IPS-20b (cell line): ENCODE measurements at regions not wholly inside any gene's neighbourhood (a gene's known extent, or its start where the extent isn't known, plus 50 kb on each side); places are given as distances from the start of the nearest gene placed in this dataset.

ENCODE experiments used
- H3K27ac ChIP-seq: one replicate; pipeline ENCODE4 v1.5.1; 2013; ENCODE audit warnings: low read length
- H3K27me3 ChIP-seq: 2 replicates; pipeline ENCODE4 v1.6.1; 2013; ENCODE audit warnings: mild to moderate bottlenecking, low read length, inconsistent platforms; ENCODE audit not compliant: insufficient read depth
- H3K36me3 ChIP-seq: 2 replicates; pipeline ENCODE4 v1.6.1; 2013; ENCODE audit warnings: low read depth, mild to moderate bottlenecking, inconsistent platforms, low read length, moderate library complexity; ENCODE audit not compliant: insufficient read depth
- H3K4me1 ChIP-seq: 2 replicates; pipeline ENCODE4 v1.6.1; 2013; ENCODE audit warnings: mild to moderate bottlenecking, control low read depth, inconsistent platforms, low read length, moderate library complexity; ENCODE audit not compliant: insufficient read depth
- H3K4me3 ChIP-seq: 2 replicates; pipeline ENCODE4 v1.5.1; 2013; ENCODE audit warnings: mild to moderate bottlenecking, low read length, inconsistent platforms
- H3K9ac ChIP-seq: 2 replicates; pipeline ENCODE4 v1.6.1; 2013; ENCODE audit warnings: low read depth, mild to moderate bottlenecking, inconsistent platforms, low read length, moderate library complexity
- H3K9me3 ChIP-seq: 2 replicates; pipeline ENCODE4 v1.6.1; 2013; ENCODE audit warnings: mild to moderate bottlenecking, low read depth, low read length, inconsistent platforms; ENCODE audit not compliant: insufficient read depth

- Histone ChIP-seq H3K36me3 (no peaks in the 10 kb centered on the region), H3K27ac (no peak overlapping the region), H3K4me1 (peaks cover 24% of the 10 kb centered on the region; the same call in 1 of the 2 replicates), H3K27me3 (no peaks in the 10 kb centered on the region), H3K9me3 (no peaks in the 10 kb centered on the region), H3K4me3 (no peak overlapping the region), H3K9ac (no peak overlapping the region)
These were observed 164.4 kb downstream of the TM9SF2 start for GRCh38 chr13:99665711-99666110.

DNA sequence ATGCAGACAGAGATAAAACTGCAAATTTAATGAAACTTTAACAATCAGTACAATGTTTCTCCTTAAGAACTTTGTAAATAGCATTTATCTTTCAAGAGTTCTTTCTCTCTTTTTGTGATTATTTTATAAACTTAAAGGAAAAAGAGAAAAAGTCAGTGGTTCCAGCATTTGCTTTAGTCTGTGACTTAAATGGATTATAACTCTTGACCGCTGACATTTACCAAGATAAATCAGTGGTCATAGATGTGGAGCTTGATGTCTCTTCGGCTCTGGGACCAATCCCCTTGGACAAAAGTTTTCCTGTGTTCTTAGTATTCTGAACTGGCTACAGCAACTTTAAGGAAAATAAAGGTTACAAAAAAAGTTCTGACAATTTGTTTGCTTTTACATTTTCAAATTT is 162.6 kb downstream of the TM9SF2 start:
- Histone ChIP-seq H3K36me3 (no peaks in the 10 kb centered on the region), H3K4me3 (no peak overlapping the region), H3K27me3 (no peaks in the 10 kb centered on the region), H3K4me1 (peaks cover 42% of the 10 kb centered on the region), H3K27ac (no peak overlapping the region), H3K9ac (no peak overlapping the region), H3K9me3 (no peaks in the 10 kb centered on the region)

DNA sequence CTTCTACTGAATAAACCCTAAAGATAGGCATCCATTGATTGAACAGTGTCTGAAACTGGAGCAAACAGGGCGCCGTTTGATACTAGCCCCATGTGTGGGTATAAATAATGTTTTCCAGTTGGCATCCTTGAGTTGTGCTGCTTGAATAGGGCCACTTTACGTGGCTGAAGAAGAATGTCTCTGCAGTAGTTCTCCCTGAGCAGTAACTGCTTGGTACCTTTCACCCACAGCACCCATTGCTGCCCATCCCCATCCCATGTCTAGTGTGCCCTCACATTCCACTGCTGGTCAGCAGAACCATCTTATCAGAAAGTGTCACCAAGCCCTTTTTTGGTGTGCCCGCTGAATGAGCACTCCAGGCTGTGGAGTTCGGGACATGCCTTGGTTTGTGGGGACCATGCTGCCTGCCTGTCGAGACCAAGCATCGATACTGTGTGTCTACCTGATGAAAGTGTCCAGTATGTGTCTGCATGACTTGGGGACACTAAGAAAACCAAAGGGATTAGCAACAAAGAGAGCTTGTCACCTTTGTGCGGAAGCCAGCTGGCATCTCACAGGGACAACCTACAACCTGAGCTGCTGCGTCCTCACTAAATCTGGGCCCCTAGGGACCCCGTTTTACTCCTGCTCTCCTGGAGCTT is 162.0 kb downstream of the TM9SF2 start:
- Histone ChIP-seq H3K9ac (no peak overlapping the region; the same call in 1 of the 2 replicates), H3K27ac (no peak overlapping the region), H3K4me1 (peaks cover 45% of the 10 kb centered on the region), H3K4me3 (no peak overlapping the region), H3K27me3 (no peaks in the 10 kb centered on the region), H3K9me3 (no peaks in the 10 kb centered on the region), H3K36me3 (no peaks in the 10 kb centered on the region)

DNA sequence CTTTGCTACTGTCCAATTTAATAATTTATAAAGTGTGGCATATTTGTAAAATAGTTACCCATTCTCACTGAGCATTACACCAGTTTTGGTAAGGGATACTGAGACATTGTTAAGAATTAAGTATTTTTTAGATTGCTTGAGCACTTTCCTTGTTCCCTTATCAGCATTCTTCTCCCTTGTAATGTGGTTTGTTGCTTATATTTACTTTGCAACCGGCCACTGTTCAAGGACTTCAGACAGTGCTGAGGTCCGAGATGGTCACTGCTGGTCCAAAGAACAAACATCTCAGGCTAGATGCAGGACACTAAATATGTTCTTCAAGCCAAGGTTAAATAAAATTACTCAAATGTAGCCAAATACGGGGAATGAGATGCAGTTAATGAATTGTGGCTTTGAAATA is 161.4 kb downstream of the TM9SF2 start:
- no peak overlapping the region for H3K4me3 ChIP-seq
- no peaks in the 10 kb centered on the region for H3K36me3 ChIP-seq
- no peaks in the 10 kb centered on the region for H3K27me3 ChIP-seq
- H3K9ac ChIP-seq: peak overlapping the region; percentile 22; the same call in 1 of the 2 replicates
- peaks cover 49% of the 10 kb centered on the region for H3K4me1 ChIP-seq
- H3K9me3 ChIP-seq: no peaks in the 10 kb centered on the region
- no peak overlapping the region for H3K27ac ChIP-seq

GRCh38 chr13:99661791-99662190 is 160.5 kb downstream of the TM9SF2 start:
- H3K9ac ChIP-seq: peak overlapping the region; percentile 89; the same call in 1 of the 2 replicates
- H3K9me3 ChIP-seq: no peaks in the 10 kb centered on the region
- H3K4me1 ChIP-seq: peaks cover 58% of the 10 kb centered on the region
- H3K36me3 ChIP-seq: no peaks in the 10 kb centered on the region
- peak overlapping the region; percentile 31 for H3K27ac ChIP-seq
- H3K27me3 ChIP-seq: no peaks in the 10 kb centered on the region
- peak overlapping the region; percentile 1; the same call in 1 of the 2 replicates for H3K4me3 ChIP-seq

GRCh38 chr13:99659866-99660554 is 158.7 kb downstream of the TM9SF2 start:
- no peaks in the 10 kb centered on the region for H3K36me3 ChIP-seq
- peak overlapping the region; percentile 47; the same call in 1 of the 2 replicates for H3K4me3 ChIP-seq
- H3K9ac ChIP-seq: peak overlapping the region; percentile 89; the same call in 1 of the 2 replicates
- H3K27me3 ChIP-seq: no peaks in the 10 kb centered on the region
- H3K27ac ChIP-seq: peak overlapping the region; percentile 66
- no peaks in the 10 kb centered on the region for H3K9me3 ChIP-seq
- H3K4me1 ChIP-seq: peaks cover 71% of the 10 kb centered on the region

GRCh38 chr13:99659226-99659625 is 158.0 kb downstream of the TM9SF2 start:
- Histone ChIP-seq H3K9ac (peak overlapping the region; percentile 89; the same call in 1 of the 2 replicates), H3K27ac (peak overlapping the region; percentile 86), H3K4me3 (peak overlapping the region; percentile 47), H3K36me3 (no peaks in the 10 kb centered on the region), H3K9me3 (no peaks in the 10 kb centered on the region), H3K27me3 (no peaks in the 10 kb centered on the region), H3K4me1 (peaks cover 71% of the 10 kb centered on the region)

GRCh38 chr13:99658261-99658991 is 157.2 kb downstream of the TM9SF2 start:
- peak overlapping the region; percentile 89 for H3K9ac ChIP-seq
- peaks cover 71% of the 10 kb centered on the region for H3K4me1 ChIP-seq
- peak overlapping the region; percentile 47 for H3K4me3 ChIP-seq

GRCh38 chr13:99657848-99658260 is 156.6 kb downstream of the TM9SF2 start:
- H3K4me1 ChIP-seq: peaks cover 66% of the 10 kb centered on the region
- no peaks in the 10 kb centered on the region for H3K36me3 ChIP-seq
- no peaks in the 10 kb centered on the region for H3K27me3 ChIP-seq
- H3K9me3 ChIP-seq: no peaks in the 10 kb centered on the region
- peak overlapping the region; percentile 47 for H3K4me3 ChIP-seq
- H3K27ac ChIP-seq: peak overlapping the region; percentile 86
- peak overlapping the region; percentile 89 for H3K9ac ChIP-seq

More at GRCh38 chr13:99658261-99658991, 157.2 kb downstream of the TM9SF2 start:
- Histone ChIP-seq H3K27ac (peak overlapping the region; percentile 86), H3K9me3 (no peaks in the 10 kb centered on the region), H3K36me3 (no peaks in the 10 kb centered on the region), H3K27me3 (no peaks in the 10 kb centered on the region)

DNA sequence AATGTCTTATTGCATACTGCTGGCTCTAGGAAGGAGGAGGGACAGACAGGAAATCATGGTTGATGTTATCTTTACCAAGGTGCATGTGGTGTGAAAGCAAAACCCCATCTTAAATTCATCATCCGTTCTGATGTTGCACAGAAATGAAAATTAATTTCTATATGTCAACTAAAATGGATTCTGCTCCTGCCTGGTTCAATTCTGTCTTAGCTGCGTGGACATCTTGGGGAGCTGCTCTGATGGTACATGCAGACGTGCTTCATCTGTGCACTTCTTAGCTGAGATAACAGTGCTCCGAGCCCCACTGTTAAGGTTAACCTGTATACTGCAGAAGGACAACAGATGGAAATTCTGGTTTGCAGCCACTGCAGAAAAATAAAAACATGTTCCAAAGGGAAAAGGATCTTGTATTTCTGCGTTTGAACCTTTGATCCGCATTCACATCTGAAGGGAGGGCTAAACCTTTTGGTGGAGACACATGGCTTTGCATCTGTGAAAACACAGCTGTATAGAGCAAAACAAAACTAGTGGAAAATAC is 155.6 kb downstream of the TM9SF2 start:
- Histone ChIP-seq H3K36me3 (no peaks in the 10 kb centered on the region), H3K9me3 (no peaks in the 10 kb centered on the region), H3K27me3 (no peaks in the 10 kb centered on the region), H3K4me3 (peak overlapping the region; percentile 47; the same call in 1 of the 2 replicates), H3K9ac (peak overlapping the region; percentile 89; the same call in 1 of the 2 replicates), H3K27ac (no peak overlapping the region), H3K4me1 (peaks cover 57% of the 10 kb centered on the region)

- peak overlapping the region; percentile 89; the same call in 1 of the 2 replicates for H3K9ac ChIP-seq
These were observed 154.9 kb downstream of the TM9SF2 start for GRCh38 chr13:99656092-99656745.

More at GRCh38 chr13:99656092-99656745, 154.9 kb downstream of the TM9SF2 start:
- Histone ChIP-seq H3K4me3 (no peak overlapping the region), H3K4me1 (peaks cover 52% of the 10 kb centered on the region), H3K27ac (no peak overlapping the region), H3K36me3 (no peaks in the 10 kb centered on the region), H3K27me3 (no peaks in the 10 kb centered on the region), H3K9me3 (no peaks in the 10 kb centered on the region)
